OCI-M2 (cell line): ENCODE measurements at regions not wholly inside any gene's neighbourhood (a gene's known extent, or its start where the extent isn't known, plus 50 kb on each side); places are given as distances from the start of the nearest gene placed in this dataset.

ENCODE experiments used
- DNase-seq: peaks from one replicate; lab custom pipeline; 2025; ENCODE audit not compliant: unreplicated experiment; lab: John Stamatoyannopoulos, UW

DNA sequence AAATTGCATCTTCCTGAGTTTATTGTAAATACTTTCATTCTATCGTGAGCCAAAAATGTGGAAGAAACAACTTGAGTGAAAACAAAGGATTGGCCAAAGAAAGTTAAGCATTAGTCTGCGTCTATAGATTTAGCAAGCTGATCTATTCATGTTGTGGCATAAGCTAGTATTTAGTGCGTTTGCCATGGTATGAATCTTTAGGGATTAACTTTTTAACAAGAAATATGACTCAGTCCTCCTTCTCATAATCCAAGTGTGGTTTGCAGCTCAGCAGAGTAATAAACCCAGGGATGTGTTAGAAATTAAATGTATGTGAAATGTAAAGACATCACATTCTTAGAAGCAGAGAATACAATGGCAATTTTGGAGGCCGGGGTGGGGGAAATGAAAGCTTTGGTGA, 1110.9 kb downstream of the NLGN4X start:
- no peak for DNase-seq

GRCh38 chrX:5113128-5113527, 1115.5 kb downstream of the NLGN4X start:
- no peak for DNase-seq

DNA sequence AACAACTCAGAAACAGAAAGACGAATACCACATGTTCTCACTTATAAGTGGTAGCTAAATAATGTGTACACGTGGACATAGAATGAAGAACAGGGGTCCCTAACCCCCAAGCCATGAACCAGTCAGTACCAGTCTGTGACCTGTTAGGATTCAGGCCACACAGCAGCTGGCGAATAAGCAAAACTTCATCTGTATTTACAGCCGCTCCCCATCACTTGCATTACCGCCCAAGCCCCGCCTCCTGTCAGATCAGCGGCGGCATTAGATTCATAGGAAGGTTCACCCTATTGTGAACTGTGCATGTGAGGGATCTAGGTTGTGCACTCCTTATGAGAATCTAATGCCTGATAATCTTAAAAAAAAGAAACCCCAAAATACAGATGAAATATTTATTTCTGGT, 1128.7 kb downstream of the NLGN4X start:
- DNase-seq: no peak

DNA sequence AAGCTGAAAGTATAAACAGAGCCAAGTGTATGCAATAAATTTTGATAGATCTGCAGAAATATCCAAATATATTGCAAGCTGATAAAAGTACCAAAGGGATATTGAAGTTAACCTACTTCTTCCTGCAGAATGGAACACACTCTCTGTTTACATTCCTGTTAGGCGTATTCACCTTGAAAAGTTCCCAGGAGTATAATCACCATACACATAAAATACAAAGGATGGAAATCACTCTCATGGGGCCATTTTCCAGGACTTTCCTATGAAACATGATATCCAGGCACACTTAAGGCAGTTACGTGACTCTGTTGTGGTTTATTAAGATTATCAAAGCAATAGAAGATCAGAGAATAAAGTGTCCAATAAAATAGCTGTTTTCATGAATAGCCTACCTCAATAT, 1142.3 kb downstream of the NLGN4X start:
- DNase-seq: no peak

DNA sequence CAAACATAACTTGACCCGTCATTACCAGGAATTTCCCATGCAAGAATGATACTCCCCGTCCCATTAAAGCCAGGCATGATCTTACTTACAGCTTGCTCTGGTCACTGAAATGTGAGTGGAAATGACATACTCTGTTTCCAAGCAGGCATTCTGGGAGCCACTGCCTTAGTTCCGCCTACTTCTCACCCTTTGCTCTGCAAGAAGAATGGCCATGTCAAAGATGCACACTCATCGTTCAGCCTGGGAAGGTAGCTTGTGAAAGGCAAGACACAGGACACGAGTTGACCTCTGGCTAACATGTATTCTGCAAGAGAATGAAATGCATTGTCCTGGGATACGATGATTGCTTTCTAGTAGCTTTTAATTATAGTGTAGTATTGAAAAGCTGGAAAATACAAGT, 1144.4 kb downstream of the NLGN4X start:
- DNase-seq: no peak

GRCh38 chrX:5082705-5083104, 1146.0 kb downstream of the NLGN4X start:
- DNase-seq: no peak

DNA sequence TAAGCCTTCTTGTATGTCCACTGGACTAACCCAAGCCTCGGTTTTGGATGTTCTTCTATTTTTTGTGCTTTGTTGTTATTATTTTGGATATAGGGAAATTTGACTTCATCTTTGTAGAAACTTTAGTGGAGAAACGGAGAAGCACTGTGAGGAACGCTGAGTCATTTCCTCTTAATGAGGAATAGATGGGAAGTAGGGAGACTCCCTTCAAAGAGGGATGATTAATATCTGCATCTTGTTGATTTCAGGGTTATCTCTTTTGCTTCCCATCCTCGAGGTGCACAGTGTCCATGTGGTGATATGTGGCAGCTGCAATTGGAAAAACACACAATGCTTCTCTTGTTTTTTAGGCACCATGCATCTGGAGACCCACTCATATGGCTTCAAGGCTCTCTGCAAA, 1147.9 kb downstream of the NLGN4X start:
- no peak for DNase-seq

- no peak for DNase-seq
Measured at GRCh38 chrX:5068550-5068949, 1160.1 kb downstream of the NLGN4X start.

GRCh38 chrX:5057786-5058185, 1170.9 kb downstream of the NLGN4X start:
- DNase-seq: no peak

GRCh38 chrX:5054852-5055251, 1173.8 kb downstream of the NLGN4X start:
- DNase-seq: no peak

DNA sequence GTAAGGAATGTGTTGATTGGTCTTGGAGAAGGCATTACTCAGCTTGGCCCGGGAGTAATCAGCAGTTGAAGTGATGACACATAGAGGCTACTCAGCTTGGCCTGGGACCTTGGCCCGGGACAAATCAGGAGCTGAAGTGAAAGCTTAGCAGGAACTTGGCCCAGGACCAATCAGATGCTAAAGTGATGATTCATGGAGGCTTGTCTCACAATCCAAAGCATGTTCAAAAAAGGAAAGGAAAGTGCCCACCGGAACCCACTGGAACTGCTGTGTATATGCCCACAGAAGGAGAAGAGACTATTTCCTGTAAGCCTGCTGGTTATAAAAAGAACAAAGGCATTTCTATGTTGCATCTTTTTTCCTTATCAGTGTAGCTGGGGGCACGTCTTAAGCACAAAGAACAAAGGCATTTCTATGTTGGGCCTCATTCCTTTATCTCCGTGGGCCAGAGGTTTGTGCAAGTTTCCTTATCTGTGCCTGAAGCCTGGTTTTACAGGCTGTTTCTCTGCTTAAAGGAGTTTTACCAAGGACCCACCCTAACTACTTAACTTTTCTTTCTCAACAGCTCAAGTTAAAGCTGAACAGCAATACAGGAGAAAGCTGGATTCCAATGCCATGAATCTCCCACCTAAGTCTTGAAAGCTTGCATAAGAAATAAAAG, 1176.7 kb downstream of the NLGN4X start:
- peak; percentile 56 for DNase-seq

DNA sequence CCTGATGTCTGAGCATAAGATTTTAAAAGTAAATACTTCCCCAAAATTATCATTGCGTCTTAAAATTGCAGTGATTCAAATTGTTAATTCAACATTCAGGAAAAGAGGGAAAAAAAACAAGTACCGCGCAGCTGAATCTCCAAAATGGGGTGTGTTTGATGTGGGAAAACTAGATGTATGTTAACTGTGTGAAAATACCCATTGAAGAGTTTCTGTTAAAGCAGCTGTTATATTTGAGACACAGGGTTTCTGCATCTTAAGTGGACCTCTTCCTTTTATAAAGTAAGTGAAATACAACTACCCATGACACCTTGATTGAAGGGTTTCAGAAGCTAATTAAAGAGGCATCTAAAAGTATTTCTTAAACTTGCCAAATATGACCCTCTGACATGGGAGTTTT, 1186.1 kb downstream of the NLGN4X start:
- no peak for DNase-seq

- DNase-seq: no peak
Measured at GRCh38 chrX:5031792-5032191, 1196.9 kb downstream of the NLGN4X start.

DNA sequence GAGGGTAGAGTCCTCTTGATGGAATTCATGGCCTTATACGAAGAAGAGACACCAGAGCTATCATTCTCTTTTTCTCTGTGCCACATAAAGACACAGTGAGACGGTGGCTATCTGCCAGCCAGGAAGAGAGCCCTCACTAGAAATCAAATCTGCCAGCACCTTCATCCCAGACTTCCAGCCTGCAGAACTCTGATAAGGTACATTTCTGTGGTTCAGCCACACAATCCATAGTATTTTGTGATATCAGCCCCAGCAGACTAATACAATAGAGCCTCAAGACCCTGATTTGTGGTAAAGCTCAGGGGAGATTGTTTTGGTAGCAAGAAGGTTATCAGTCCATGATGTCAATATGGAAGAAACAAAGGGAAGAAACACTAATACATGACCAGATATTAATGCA, 1213.2 kb downstream of the NLGN4X start:
- DNase-seq: no peak

GRCh38 chrX:4994855-4995254, 1233.8 kb downstream of the NLGN4X start:
- no peak for DNase-seq

- DNase-seq: no peak
Measured at GRCh38 chrX:4978613-4979012, 1250.1 kb downstream of the NLGN4X start.

DNA sequence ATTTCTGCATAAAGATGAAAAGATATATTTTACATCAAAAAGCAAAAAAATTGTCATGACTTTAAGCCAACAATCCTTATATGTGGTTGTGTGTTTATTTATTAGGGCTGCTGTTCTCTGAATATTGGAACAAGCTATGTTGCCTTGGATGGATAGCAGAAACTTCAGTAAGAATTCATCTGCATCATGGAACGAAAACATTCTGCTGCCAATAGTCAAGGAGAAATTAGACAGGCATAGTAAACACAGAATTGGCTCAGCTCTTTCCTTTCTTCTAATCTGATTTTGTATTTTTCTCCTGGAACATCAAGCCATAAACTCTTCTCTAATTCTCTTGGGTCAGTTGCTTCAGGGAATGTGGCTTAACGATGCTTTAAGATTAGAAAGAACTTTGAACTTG, 1257.0 kb downstream of the NLGN4X start:
- no peak for DNase-seq

DNA sequence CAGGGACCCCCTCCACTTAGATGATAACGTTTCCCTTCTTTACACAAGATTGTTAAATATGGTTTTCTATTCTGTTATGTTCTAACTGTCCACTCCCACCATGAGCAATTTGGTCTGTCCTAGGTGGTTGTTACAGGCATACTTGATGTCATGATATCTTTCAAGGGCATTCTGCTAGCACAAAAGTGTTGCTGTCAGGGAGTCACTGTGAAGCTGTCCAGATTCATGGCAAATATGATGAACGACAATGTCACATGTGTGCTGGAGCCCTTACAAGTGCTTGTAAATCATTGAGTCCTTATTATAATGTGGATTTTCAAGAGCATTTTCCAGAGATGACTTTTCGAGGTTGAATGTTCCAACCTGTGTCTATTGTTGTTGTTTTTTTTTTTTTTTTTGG, 1250.7 kb upstream of the PRKX start:
- no peak for DNase-seq

- no peak for DNase-seq
Measured at GRCh38 chrX:4963432-4963831, 1250.0 kb upstream of the PRKX start.

- no peak for DNase-seq
Measured at GRCh38 chrX:4944767-4945166, 1231.3 kb upstream of the PRKX start.

DNA sequence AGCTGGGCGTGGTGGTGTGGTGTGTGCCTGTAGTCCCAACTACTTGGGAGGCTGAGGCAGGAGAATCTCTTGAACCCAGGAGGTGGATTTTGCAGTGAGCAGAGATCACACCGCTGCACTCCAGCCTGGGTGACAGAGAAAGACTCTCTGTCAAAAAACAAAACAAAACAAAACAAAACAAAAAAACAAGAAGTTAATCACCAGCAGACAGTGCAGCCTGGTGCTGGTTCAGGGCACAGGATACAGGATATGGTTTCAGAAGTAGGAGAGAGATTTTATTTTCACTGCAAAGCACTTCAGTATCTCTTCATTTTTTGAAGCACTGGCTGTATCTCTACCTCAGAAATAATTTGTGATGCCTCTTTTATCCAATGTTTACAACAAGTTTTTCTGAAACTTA, 1222.9 kb upstream of the PRKX start:
- DNase-seq: no peak

- DNase-seq: peak; percentile 6
Measured at GRCh38 chrX:4935846-4936245, 1222.4 kb upstream of the PRKX start.

GRCh38 chrX:4935401-4935800, 1222.0 kb upstream of the PRKX start:
- no peak for DNase-seq

DNA sequence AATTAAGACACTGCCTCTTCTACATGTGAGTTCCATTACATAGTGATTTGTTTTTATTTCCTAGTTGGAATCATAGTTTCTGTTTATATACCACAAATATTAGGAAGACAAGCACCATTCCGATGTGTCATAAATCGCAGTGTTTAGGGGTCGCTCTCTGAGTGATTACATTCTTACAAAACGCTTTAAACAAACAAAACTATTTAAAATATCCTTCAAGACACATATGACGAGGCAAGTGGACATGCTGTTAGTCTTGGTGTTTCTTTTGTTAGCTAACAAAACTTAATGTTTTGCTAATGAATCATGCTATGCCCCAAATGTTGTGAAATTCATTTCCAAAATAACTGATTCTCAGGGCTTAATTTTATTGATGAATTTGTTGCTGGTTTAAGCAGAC, 1219.3 kb upstream of the PRKX start:
- no peak for DNase-seq
